ENCODE measurements at regions not wholly inside any gene's neighbourhood (a gene's known extent, or its start where the extent isn't known, plus 50 kb on each side); places are given as distances from the start of the nearest gene placed in this dataset.

DNA sequence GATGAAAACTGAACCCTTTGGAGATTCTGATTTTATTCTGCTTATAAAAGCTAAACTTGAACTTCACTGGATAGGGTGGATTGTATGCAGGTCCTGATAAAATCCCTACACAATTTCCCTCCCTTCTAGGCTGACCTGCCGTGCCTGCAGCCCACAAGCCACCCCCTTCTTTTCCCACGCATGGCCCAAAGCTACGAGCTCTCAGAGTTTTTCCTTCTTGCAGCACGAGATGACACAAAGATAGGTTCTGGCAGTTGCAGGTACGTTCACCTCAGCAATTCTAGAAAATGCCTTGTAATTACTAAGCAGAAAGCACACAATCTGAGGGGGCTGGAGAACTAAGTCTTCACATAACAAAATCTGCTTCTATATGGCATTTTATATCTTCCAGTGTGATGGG, 110.6 kb upstream of the ATP8B1 start:
- TF ChIP-seq EZH2 (IDR thresholded peaks at IDR 0.05; ENCODE audit: insufficient read depth, poor library complexity, severe bottlenecking) (no peak), EZH2phosphoT487 (IDR thresholded peaks at IDR 0.05; ENCODE audit: insufficient read depth, low read depth) (no peak)

Measured in GM23248 (cell line).